LNCaP clone FGC (cell line): ENCODE measurements at regions not wholly inside any gene's neighbourhood (a gene's known extent, or its start where the extent isn't known, plus 50 kb on each side); places are given as distances from the start of the nearest gene placed in this dataset.

Experiments used
- DNase-seq: peaks from one replicate; pipeline ENCODE4 v3.0.0-alpha.2; 2011; ENCODE audit warnings: low read depth
- H3K4me3 ChIP-seq: 2 replicates; pipeline ENCODE4 v1.5.1; 2011; ENCODE audit warnings: mild to moderate bottlenecking, low read depth, low read length, control low read depth
- CTCF ChIP-seq: IDR thresholded peaks from 2 replicates; pipeline ENCODE4 v1.5.1; 2012; ENCODE audit warnings: mild to moderate bottlenecking; ENCODE audit not compliant: control insufficient read depth, insufficient read depth; ENCODE audit errors: extremely low read depth

- DNase-seq, result no peak
- H3K4me3 ChIP-seq, result no peak overlapping the region
- no peak for TF ChIP-seq CTCF
These were observed 1546.2 kb downstream of the BRINP3 start for GRCh38 chr1:188931506-188931905.

GRCh38 chr1:188937965-188938551 lies 1539.6 kb downstream of the BRINP3 start:
- H3K4me3 ChIP-seq, result no peak overlapping the region
- no peak for DNase-seq
- peak; percentile 55 for TF ChIP-seq CTCF

GRCh38 chr1:188941986-188942385 lies 1535.7 kb downstream of the BRINP3 start:
- no peak for DNase-seq
- no peak for TF ChIP-seq CTCF
- no peak overlapping the region for H3K4me3 ChIP-seq

GRCh38 chr1:188949701-188950100 lies 1528.0 kb downstream of the BRINP3 start:
- DNase-seq, result no peak
- TF ChIP-seq CTCF, result no peak

GRCh38 chr1:188958461-188959115 lies 1519.1 kb downstream of the BRINP3 start:
- H3K4me3 ChIP-seq, result no peak overlapping the region
- no peak for DNase-seq
- no peak for TF ChIP-seq CTCF

More at GRCh38 chr1:188949701-188950100, 1528.0 kb downstream of the BRINP3 start:
- H3K4me3 ChIP-seq, result no peak overlapping the region

GRCh38 chr1:188986745-188987417 lies 1490.8 kb downstream of the BRINP3 start:
- H3K4me3 ChIP-seq, result no peak overlapping the region
- no peak for DNase-seq
- no peak for TF ChIP-seq CTCF
